ENCODE measurements at regions not wholly inside any gene's neighbourhood (a gene's known extent, or its start where the extent isn't known, plus 50 kb on each side); places are given as distances from the start of the nearest gene placed in this dataset.

- no peaks in the 10 kb centered on the region for H3K36me3 Mint-ChIP-seq (ENCODE audit: low read depth, unreplicated experiment)
- no peak for DNase-seq (ENCODE audit: low spot score)
- peaks cover 20% of the 10 kb centered on the region for H3K27me3 Mint-ChIP-seq (ENCODE audit: unreplicated experiment)
- H3K27ac Mint-ChIP-seq (ENCODE audit: unreplicated experiment), result no peak overlapping the region
- H3K4me1 Mint-ChIP-seq (ENCODE audit: unreplicated experiment), result no peaks in the 10 kb centered on the region
- no peak overlapping the region for H3K4me3 Mint-ChIP-seq (ENCODE audit: unreplicated experiment)
- peaks cover 19% of the 10 kb centered on the region for H3K9me3 Mint-ChIP-seq (ENCODE audit: unreplicated experiment)
- TF ChIP-seq CTCF (IDR thresholded peaks at IDR 0.05; ENCODE audit: unreplicated experiment), result no peak
Observed at GRCh38 chr1:4022715-4023114, 122.6 kb upstream of the C1orf174 start.

GRCh38 chr1:4023678-4024077 lies 123.6 kb upstream of the C1orf174 start:
- DNase-seq (ENCODE audit: low spot score), result no peak
- TF ChIP-seq CTCF (IDR thresholded peaks at IDR 0.05; ENCODE audit: unreplicated experiment), result no peak
- Mint-ChIP-seq H3K27me3 (ENCODE audit: unreplicated experiment) (peaks cover 20% of the 10 kb centered on the region), H3K36me3 (ENCODE audit: low read depth, unreplicated experiment) (no peaks in the 10 kb centered on the region), H3K4me1 (ENCODE audit: unreplicated experiment) (no peaks in the 10 kb centered on the region), H3K27ac (ENCODE audit: unreplicated experiment) (no peak overlapping the region), H3K9me3 (ENCODE audit: unreplicated experiment) (peaks cover 15% of the 10 kb centered on the region), H3K4me3 (ENCODE audit: unreplicated experiment) (no peak overlapping the region)

- H3K36me3 Mint-ChIP-seq (ENCODE audit: low read depth, unreplicated experiment), result no peaks in the 10 kb centered on the region
- peaks cover 19% of the 10 kb centered on the region for H3K9me3 Mint-ChIP-seq (ENCODE audit: unreplicated experiment)
- no peak for TF ChIP-seq CTCF (IDR thresholded peaks at IDR 0.05; ENCODE audit: unreplicated experiment)
- DNase-seq (ENCODE audit: low spot score), result no peak
- H3K27me3 Mint-ChIP-seq (ENCODE audit: unreplicated experiment), result peaks cover 14% of the 10 kb centered on the region
- H3K27ac Mint-ChIP-seq (ENCODE audit: unreplicated experiment), result no peak overlapping the region
- H3K4me1 Mint-ChIP-seq (ENCODE audit: unreplicated experiment), result no peaks in the 10 kb centered on the region
- H3K4me3 Mint-ChIP-seq (ENCODE audit: unreplicated experiment), result no peak overlapping the region
Observed at GRCh38 chr1:4024811-4025210, 124.7 kb upstream of the C1orf174 start.

- Mint-ChIP-seq H3K9me3 (ENCODE audit: unreplicated experiment) (peaks cover 11% of the 10 kb centered on the region), H3K27ac (ENCODE audit: unreplicated experiment) (no peak overlapping the region), H3K4me1 (ENCODE audit: unreplicated experiment) (no peaks in the 10 kb centered on the region), H3K27me3 (ENCODE audit: unreplicated experiment) (peaks cover 5% of the 10 kb centered on the region), H3K36me3 (ENCODE audit: low read depth, unreplicated experiment) (no peaks in the 10 kb centered on the region), H3K4me3 (ENCODE audit: unreplicated experiment) (no peak overlapping the region)
- DNase-seq (ENCODE audit: low spot score), result no peak
- no peak for TF ChIP-seq CTCF (IDR thresholded peaks at IDR 0.05; ENCODE audit: unreplicated experiment)
Observed at GRCh38 chr1:4025752-4026151, 125.7 kb upstream of the C1orf174 start.

GRCh38 chr1:4027008-4027407 lies 126.9 kb upstream of the C1orf174 start:
- no peak for DNase-seq (ENCODE audit: low spot score)
- H3K4me1 Mint-ChIP-seq (ENCODE audit: unreplicated experiment), result no peaks in the 10 kb centered on the region
- TF ChIP-seq CTCF (IDR thresholded peaks at IDR 0.05; ENCODE audit: unreplicated experiment), result no peak
- no peak overlapping the region for H3K27ac Mint-ChIP-seq (ENCODE audit: unreplicated experiment)
- H3K27me3 Mint-ChIP-seq (ENCODE audit: unreplicated experiment), result peaks cover 4% of the 10 kb centered on the region
- H3K9me3 Mint-ChIP-seq (ENCODE audit: unreplicated experiment), result peaks cover 11% of the 10 kb centered on the region
- no peak overlapping the region for H3K4me3 Mint-ChIP-seq (ENCODE audit: unreplicated experiment)
- peaks cover 3% of the 10 kb centered on the region for H3K36me3 Mint-ChIP-seq (ENCODE audit: low read depth, unreplicated experiment)
